Fibroblast of lung (primary cell): ENCODE measurements at regions not wholly inside any gene's neighbourhood (a gene's known extent, or its start where the extent isn't known, plus 50 kb on each side); places are given as distances from the start of the nearest gene placed in this dataset.
"Not testable (repeated sequence)": the region's sequence is repeated elsewhere in the genome, so short reads cannot be mapped to it uniquely, and the experiment has no call there.

Source experiments
- DNase-seq, 2 donors: peaks; one replicate each; pipeline versions ENCODE4 v3.0.0 to v3.0.0-alpha.2; 2010; ENCODE audit warnings: low read depth in 2 of 2
- H2AFZ ChIP-seq: 2 replicates; pipeline ENCODE4 v1.5.1; 2012; ENCODE audit warnings: low read length, control low read depth, inconsistent platforms
- H3K27ac ChIP-seq: 2 replicates; pipeline ENCODE4 v1.5.1; 2011; ENCODE audit warnings: low read length, control low read depth; ENCODE audit not compliant: insufficient read depth
- H3K27me3 ChIP-seq: 2 replicates; pipeline ENCODE4 v1.5.1; 2011; ENCODE audit warnings: mild to moderate bottlenecking, low read length; ENCODE audit not compliant: control insufficient read depth, insufficient read depth
- H3K36me3 ChIP-seq: 2 replicates; pipeline ENCODE4 v1.5.1; 2011; ENCODE audit warnings: low read length; ENCODE audit not compliant: control insufficient read depth, insufficient read depth
- H3K4me1 ChIP-seq: 2 replicates; pipeline ENCODE4 v1.5.1; 2011; ENCODE audit warnings: low read length; ENCODE audit not compliant: control insufficient read depth, insufficient read depth; ENCODE audit errors: extremely low read depth
- H3K4me2 ChIP-seq: 2 replicates; pipeline ENCODE4 v1.5.1; 2011; ENCODE audit warnings: low read length, control low read depth; ENCODE audit not compliant: insufficient read depth; ENCODE audit errors: extremely low read depth
- H3K4me3 ChIP-seq, 4 experiments: fragments of 200-600 bp in 1 of 4; sonication (generic) in 1 of 4; replicated peaks in 1 of 4; 2 replicates each; pipeline ENCODE4 v1.5.1; 2011 to 2016; ENCODE audit warnings: low read length in 4 of 4, low read depth in 3 of 4, mild to moderate bottlenecking in 3 of 4, control low read depth in 2 of 4, inconsistent platforms in 1 of 4, mixed read lengths in 1 of 4; ENCODE audit not compliant: insufficient read depth in 1 of 4; ENCODE audit errors: control extremely low read depth in 1 of 4
- H3K79me2 ChIP-seq: 2 replicates; pipeline ENCODE4 v1.5.1; 2012; ENCODE audit warnings: mild to moderate bottlenecking, low read length, inconsistent platforms; ENCODE audit not compliant: control insufficient read depth, insufficient read depth
- H3K9ac ChIP-seq: 2 replicates; pipeline ENCODE4 v1.5.1; 2011; ENCODE audit warnings: mild to moderate bottlenecking, low read length, control low read depth; ENCODE audit not compliant: insufficient read depth
- H3K9me3 ChIP-seq: 2 replicates; pipeline ENCODE4 v1.5.1; 2012; ENCODE audit warnings: low read depth, low read length; ENCODE audit not compliant: control insufficient read depth, insufficient read depth
- H4K20me1 ChIP-seq: 2 replicates; pipeline ENCODE4 v1.5.1; 2011; ENCODE audit warnings: low read length; ENCODE audit not compliant: control insufficient read depth, insufficient read depth; ENCODE audit errors: extremely low read depth
- CTCF ChIP-seq, 2 donors: IDR thresholded peaks in 1 of 2; conservative IDR thresholded peaks in 1 of 2; 1 replicate in 1 of 2; 2 replicates in 1 of 2; pipeline ENCODE4 v1.5.1; 2011 to 2012; ENCODE audit warnings: low read length in 2 of 2, control low read depth in 1 of 2, inconsistent platforms in 1 of 2, low read depth in 1 of 2, mild to moderate bottlenecking in 1 of 2
- EZH2 ChIP-seq: IDR thresholded peaks from 2 replicates; pipeline ENCODE4 v1.5.1; 2012; ENCODE audit warnings: low read length, control low read depth, mild to moderate bottlenecking; ENCODE audit errors: missing control alignments

- Histone ChIP-seq H3K27me3 (peaks cover 4% of the 10 kb centered on the region), H3K36me3 (no peaks in the 10 kb centered on the region), H3K9me3 (no peaks in the 10 kb centered on the region), H3K9ac (no peak overlapping the region), H4K20me1 (no peaks in the 10 kb centered on the region), H3K4me1 (no peaks in the 10 kb centered on the region), H2AFZ (no peak overlapping the region), H3K79me2 (no peaks in the 10 kb centered on the region), H3K4me3 (no peak overlapping the region), H3K4me2 (no peak overlapping the region), H3K27ac (no peak overlapping the region)
- DNase-seq = no peak
- no peak for TF ChIP-seq CTCF (conservative IDR thresholded peaks at IDR 0.05 in 1 of 2, IDR thresholded peaks at IDR 0.05 in 1 of 2; ENCODE audit: low read depth in 1 of 2, low read length in 2 of 2)
- TF ChIP-seq EZH2 = no peak
These were observed 181.1 kb downstream of the MIAT start for GRCh38 chr22:26838471-26838825.

GRCh38 chr22:26839216-26839615 is 181.8 kb downstream of the MIAT start:
- Histone ChIP-seq H3K27me3 (peaks cover 9% of the 10 kb centered on the region), H3K4me3 (no peak overlapping the region)
- DNase-seq = no peak

GRCh38 chr22:26840770-26841169 is 183.4 kb downstream of the MIAT start:
- H3K36me3 ChIP-seq, H3K79me2 ChIP-seq, H3K9ac ChIP-seq, H3K4me3 ChIP-seq, H2AFZ ChIP-seq, DNase-seq, H3K4me2 ChIP-seq, H3K9me3 ChIP-seq, H3K27ac ChIP-seq, H3K4me1 ChIP-seq, H3K27me3 ChIP-seq, H4K20me1 ChIP-seq: not testable (repeated sequence)

More at GRCh38 chr22:26839216-26839615, 181.8 kb downstream of the MIAT start:
- Histone ChIP-seq H3K4me1 (no peaks in the 10 kb centered on the region), H3K79me2 (no peaks in the 10 kb centered on the region), H3K36me3 (no peaks in the 10 kb centered on the region), H3K9ac (no peak overlapping the region), H3K9me3 (no peaks in the 10 kb centered on the region), H3K4me2 (no peak overlapping the region), H2AFZ (no peak overlapping the region), H4K20me1 (no peaks in the 10 kb centered on the region), H3K27ac (no peak overlapping the region)
- TF ChIP-seq EZH2 = no peak
- TF ChIP-seq CTCF (conservative IDR thresholded peaks at IDR 0.05 in 1 of 2, IDR thresholded peaks at IDR 0.05 in 1 of 2; ENCODE audit: low read depth in 1 of 2, low read length in 2 of 2) = no peak

- Histone ChIP-seq H3K4me3 (no peak overlapping the region), H3K4me2 (no peak overlapping the region), H3K27ac (no peak overlapping the region), H3K9ac (no peak overlapping the region), H4K20me1 (no peaks in the 10 kb centered on the region), H3K4me1 (no peaks in the 10 kb centered on the region), H3K9me3 (no peaks in the 10 kb centered on the region), H3K27me3 (peaks cover 9% of the 10 kb centered on the region), H3K36me3 (no peaks in the 10 kb centered on the region), H3K79me2 (no peaks in the 10 kb centered on the region), H2AFZ (no peak overlapping the region)
- TF ChIP-seq EZH2 (no peak), CTCF (conservative IDR thresholded peaks at IDR 0.05 in 1 of 2, IDR thresholded peaks at IDR 0.05 in 1 of 2; ENCODE audit: low read depth in 1 of 2, low read length in 2 of 2) (no peak)
- DNase-seq = no peak
These were observed 184.7 kb downstream of the MIAT start for GRCh38 chr22:26842103-26842502.
